Dermis blood vessel endothelial cell (primary cell): ENCODE measurements at regions not wholly inside any gene's neighbourhood (a gene's known extent, or its start where the extent isn't known, plus 50 kb on each side); places are given as distances from the start of the nearest gene placed in this dataset.

Experiments used
- DNase-seq: peaks from one replicate; pipeline ENCODE4 v3.0.0; 2010

DNA sequence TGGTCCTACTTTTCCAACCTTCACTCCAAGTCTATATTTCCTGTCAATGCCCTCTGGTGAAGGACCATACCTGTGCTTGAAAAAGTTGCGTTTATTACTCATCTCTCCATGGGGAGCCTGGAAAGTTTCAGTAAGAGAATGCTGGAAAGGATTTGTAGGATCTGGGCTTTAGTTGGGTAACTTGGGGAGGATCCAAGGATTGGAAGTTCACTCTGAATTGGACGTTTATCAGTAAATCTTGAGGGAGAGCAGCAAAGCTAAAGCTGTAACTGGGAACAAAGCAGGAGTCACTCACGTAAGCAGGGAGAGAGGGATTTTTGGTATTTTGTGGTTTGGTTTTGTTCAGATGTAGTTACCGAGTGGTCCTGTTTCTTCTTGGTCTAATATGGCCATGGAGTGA lies 51.4 kb upstream of the NPVF start:
- no peak for DNase-seq

DNA sequence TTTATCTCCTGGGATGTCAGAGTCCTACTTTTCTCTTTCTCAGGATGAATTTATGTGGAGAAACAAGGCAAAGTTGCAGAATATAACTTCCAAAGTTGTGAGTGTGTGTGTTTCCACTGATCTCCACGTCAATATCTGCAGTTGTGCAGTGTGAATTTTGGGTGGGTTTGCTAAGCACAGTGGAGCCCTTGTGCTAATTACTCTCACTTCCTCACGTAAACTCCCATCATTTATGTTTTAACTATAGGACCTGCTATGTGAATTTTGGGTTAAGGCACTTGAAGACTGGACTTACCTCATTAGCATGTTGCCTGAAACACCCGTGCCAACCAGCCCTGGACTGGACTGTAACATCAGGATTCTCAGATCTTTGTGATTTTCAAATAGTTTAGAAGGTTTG lies 51.9 kb upstream of the NPVF start:
- no peak for DNase-seq

DNA sequence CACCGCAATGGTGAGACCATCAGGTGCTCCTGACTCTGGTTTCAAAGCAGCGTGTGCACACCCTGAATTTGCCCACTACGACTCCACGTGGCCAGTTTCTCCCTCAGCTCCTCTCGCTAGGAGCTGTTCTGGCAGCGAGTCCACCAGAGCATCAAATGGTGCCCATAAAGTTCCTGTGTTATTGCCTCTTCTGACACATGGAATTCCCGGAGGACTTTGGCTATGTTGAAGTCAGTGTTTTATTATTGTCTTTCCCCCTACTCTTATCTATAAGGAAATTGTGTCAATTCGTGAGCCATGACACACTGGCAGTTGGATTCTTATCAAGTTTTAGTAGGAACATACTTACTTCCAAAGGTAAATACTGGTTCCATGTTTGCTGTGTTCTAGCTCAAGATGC lies 53.9 kb upstream of the NPVF start:
- DNase-seq: no peak

DNA sequence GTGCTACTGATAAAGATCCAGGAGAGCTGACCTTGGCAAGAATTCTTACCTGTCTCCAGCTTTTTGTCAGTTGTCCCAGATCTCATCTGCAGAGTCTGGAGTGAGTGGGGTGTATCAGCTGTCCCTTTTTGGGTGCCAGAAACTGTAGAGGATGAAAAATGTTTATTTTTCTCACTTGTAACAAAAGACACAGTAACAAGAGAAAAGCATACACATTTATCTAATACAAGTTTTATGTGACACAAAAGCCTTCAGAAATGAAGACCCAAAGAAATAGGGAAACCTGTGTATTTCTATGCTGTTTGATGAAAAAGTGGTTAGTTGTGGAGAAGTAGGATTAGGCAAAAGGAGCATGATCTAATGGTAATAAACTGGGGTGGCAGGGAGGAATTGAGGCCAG lies 58.5 kb upstream of the NPVF start:
- DNase-seq: no peak

DNA sequence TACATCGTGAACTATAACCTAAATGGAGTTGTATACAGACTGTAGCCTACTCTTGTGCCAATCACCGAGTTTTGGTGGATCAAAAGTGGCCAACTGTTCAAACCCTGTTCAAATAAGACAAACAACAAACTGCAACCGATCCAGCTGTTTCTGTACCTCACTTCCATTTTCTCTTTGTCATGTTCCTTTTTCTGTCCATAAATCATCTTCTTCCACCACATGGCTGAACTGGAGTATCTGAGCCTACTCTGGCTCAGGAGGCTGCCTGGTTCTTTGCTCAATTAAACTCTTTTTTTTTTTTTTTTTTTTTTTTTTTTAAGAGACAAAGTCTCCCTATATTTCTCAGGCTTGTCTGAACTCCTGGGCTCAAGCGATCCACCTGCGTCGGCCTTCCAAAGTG lies 59.0 kb upstream of the NPVF start:
- DNase-seq: no peak

DNA sequence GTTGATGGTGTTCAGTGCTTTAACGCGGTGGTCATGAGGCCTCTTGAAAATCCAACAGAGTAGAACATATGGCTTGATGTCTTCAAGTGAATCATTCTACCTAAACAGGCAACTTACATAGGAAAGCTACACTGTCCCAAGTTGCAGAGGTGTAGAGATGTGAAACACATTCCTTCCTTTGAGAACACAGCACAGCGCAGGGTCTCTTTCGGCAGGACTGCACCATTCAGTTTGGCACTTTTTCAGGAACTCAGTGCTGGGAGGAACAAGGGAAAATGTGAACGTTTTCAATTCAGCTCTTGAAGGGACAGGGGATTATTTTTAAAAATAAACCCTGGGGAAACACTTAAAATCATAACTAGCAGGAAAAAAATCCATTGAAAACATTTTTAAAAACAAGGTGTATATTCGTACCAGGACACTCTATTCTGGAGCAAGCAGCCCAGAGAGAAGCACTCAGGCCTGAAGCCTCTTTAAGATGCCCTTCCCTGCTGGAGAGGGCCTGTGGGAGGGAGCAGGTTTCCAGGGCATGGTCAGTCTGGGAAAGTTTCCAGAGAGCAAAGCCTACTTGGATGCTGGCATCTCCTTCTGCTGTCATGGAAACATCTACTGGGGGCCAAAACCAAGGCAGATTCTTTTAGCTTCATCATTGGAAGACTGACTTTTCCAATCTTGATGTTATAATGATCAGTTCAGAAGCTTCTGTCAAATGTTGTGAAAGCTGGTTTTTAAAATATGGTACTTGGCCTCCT lies 60.4 kb upstream of the NPVF start:
- no peak for DNase-seq

DNA sequence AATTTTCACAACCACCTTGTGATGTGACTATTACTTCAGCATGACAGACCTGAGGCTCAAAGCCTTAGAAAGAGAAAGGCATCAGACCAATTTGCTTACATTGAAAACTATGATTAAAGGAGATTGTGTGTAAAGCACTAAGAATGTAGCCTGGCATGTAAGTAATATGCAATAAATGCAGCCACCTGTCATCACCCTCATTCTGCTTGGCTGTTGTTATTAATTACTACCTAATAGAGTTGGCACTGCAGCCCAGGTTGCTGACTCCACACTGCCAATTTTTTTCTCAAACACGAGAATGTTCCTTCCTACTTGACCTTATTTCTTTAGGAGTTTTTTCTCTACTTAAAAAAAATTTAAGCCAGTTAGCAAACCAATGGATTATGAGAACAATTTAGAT lies 61.2 kb upstream of the NPVF start:
- no peak for DNase-seq

DNA sequence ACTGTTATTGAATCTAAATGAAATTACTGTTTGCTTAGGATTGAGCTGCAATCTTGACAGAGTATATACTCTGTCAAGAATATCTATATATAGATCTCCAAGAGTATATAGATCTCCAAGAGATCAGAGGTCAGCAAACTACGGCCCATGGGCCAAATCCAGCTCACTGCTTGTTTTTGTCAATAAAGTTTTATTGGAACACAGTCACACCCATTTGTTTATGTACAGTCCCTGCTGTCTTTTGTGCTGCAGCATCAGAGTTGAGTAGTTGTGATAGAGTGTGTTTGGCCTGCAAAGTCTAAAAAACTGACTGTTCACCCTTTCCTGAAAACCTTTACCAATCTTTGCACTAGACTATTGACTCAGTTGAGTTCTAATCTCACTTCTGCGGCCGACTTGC lies 66.3 kb upstream of the NPVF start:
- no peak for DNase-seq

DNA sequence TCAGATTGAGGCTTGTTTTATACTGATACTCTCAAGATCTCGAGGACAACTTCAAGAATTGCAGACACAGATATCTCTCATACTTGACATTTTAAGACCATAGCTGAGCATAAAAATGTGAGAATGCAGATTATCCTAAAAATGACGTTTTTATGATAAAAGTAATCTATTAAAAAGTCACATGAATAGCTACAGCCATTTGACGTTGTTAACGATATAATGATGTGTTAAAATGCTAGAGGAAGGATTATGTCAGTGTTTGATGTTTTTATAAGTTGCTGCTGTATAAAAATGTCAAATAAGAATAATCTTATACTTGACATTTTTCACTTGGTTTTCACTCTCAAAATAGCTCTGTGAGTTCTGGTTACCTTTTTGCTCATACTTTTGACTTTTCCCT lies 67.1 kb upstream of the NPVF start:
- no peak for DNase-seq

DNA sequence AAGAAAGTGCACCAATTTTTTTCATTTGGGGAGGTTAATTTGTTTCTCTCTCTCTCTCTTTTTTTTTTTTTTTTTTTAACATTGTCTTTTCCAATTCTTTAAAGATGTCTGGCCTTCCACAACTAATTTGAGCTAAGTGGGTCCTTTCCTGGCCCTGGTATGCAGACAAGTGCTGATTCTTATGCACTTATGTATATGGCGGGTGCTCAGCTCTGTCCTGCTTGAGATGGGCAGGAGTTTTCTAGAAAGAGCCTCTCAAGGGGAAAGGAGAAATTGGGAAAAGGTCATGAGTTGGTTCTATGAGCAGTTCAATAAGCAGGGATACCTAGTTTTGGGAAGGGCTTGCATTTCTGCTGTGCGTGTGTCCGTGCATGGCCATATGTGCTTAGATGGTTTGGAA lies 67.8 kb upstream of the NPVF start:
- no peak for DNase-seq

DNA sequence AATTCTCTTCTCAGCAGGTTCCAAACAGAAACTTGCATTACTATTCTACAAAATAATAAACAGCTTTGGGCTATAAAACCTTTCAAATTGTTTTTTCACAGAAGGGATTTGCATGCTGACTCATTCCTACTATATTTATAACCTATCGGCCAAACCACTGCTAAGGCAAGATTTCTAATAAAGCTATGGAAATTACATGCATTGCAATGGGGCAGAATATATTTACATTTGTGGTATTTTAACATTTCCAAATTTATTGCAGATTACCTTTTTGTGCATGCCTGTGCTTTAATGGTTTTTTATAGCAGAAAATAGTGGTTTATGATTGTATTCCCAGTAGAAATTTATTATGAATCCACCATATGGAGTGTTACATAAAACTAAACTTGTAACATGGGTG lies 69.0 kb upstream of the NPVF start:
- no peak for DNase-seq

DNA sequence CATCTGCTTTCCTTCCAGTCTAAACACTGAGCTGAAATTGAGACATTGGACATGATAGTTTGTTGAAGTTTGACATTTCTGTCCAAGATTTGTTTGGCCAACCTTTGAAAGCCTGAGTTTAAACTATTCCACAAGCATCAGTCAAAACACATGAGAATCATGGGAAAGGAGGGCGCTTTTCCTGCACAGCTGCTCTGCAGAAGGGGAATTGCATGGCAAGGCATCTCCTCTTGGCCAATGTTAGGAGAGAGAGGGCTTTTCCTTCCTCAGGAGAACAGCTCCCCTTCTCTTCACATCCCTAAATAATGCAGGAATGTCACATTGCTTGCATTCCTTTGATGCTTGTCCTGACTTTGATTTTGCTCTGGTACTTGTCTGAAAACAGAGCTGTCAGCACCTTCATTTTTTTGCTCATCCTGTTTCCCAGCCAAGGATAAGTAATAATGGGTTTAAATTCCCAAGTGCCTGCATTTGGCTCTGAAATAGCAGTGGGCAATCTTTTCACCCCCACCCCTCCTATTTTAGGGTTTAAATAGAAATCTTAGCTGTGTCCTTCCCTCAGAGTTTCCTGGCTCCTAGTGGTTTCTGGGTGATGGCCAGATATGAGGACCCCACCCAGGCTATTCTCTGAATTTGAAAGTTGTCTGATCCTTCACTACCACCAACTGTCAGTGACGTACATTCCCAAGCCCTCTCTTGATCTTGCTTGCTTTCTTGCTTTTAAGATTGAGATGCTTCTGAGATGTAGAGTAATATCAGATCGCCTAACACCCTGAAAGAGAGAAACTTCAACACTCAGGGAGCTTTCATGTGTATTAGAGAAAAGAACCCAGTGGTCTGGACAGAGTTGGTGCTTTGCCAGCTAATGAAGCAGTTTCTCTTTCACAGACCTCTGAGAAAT lies 75.2 kb upstream of the NPVF start:
- no peak for DNase-seq

DNA sequence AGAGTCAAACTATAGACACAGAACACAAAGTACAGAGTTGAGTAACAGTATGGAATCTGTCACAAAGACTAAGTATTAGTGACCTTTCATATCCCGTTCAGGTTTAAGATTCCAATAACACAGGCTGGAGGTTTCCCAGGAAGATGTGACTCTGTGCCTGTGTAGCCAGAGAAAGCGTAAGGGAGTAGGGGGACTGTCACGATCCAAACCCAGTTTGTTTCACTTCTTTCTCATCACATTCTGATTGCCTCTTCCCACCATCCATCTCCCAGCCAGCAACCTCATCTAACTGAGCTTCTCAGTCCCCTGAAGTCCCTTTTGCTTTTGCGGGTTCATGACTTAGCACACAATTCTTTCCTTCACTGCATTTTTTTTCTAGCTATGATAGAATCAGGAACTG lies 76.4 kb upstream of the NPVF start:
- DNase-seq: no peak

DNA sequence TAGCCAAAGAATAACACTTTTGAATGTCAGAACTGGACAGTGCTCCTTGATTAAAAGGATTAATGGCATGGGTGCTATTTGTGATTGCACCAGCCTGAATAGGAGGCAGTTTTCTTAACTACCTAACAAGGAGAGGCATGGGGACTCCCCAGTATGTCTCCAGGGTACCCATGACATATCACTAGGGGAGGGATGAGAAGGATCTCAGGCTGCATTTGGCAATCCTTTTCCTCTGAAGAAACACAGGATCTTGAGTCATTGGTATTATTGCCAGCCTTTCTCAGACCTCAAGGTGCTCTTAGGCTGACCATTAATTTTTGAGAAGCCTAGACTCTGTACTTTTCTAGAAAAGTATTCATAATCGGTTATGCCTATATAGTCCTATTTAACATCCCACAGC lies 77.5 kb upstream of the NPVF start:
- DNase-seq: no peak

DNA sequence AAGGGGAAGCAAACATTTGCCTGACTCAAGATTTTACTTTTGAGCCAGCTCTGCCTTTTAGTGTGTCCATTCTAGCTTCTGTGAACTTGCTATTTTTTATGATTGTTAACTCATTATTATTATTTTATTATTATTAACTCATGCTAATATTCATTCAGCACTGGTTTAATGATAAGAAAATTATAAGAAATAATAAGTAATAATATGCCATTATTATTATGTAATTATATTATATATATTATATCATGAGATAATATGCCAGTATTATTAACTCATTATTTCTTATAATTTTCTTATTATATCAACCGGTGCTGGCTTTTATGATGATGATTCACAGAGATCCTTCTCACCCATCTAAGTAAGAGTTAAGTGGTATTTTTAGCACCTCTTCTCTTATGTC lies 79.3 kb upstream of the NPVF start:
- no peak for DNase-seq

DNA sequence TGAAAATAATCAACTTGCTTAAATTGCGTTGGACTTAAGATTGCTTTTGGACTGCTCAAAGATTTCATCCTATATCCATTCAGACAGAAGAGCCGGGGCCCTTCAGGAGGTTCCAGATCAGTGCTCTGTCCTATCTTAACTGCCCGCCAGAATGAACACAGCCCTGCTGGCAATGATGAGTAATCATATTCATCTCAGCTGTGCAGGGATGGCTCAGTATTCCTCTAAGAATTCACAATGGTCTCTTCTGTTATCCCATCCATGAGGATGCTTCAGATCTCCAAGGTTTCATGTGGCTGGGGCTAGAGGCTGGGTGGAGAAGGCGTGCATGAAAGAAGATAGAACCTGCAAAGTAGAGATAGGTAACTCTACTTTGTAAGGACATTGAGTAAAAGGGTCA lies 80.0 kb upstream of the NPVF start:
- DNase-seq: no peak

DNA sequence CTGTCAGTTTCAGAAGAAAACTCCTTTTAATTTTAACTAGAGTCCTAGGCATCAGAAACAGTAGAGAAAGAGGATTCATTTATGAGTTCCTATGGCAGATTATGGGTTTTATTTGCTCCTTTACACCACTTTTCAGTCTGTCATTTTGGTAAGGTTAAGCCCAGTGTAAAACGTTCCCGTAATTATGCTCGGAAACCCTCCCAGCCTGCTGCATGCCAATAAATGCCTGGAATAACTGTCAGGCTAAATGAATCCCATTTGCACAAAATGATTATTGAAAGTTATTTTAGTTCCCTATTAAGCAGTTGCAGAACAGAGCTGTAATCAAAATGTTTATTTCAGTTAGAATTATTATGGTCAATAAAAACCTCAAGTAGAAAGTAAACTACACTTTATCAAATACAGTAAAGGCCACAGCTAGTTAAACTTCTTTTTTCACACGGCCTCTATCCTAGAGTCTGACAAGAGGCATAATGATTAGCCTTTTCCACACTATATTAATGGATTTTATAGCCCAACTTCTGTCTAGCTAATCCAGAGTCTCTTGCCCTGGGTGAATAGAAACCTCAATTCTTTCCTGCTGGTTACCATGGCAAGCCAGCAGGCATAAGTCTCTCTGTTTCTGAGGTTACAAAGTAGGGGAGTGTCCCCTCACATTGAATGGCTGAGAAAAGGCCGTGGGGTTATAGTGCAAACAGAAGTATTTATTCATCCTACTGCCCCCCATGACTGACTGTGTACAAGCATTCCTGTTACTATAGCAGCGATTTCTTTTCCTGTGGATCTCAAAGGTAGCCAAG lies 80.8 kb upstream of the NPVF start:
- DNase-seq: no peak

DNA sequence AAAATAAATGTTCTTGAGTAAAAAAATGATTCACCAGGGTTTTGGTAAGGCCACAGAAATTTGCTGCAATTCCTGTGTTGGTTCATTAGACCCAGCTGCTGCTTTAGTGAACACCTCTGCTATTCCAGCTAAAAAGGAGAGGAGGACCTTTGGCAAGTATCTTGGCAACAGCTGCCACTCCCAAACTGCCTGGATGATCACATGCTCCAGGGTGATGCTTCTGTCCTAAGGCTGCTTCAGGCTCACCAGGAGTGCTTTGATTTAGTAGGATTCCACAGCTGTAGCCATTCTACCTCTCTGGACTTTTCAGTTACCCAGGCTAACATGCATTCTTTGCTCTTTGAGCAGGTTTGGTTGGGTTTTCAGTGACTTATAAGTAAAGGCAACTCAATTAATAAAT lies 82.6 kb upstream of the NPVF start:
- no peak for DNase-seq

DNA sequence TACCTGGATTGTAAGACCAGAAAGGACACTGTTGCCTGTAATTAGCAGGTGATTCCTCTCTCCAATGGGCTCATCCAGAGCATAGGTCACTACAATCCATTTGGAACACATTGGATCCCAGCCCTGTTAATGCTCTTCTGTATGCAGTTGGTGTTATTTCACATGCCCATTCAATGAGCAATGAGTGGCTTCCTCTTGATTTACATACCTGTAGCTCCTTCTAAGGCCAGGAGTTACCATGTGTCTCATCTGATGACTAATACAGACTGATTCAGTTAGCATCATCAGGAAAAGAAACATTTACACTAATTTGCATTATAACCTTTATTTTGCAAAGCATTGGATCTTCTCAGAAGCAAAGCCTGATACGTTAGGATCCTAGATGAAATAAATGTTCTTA lies 83.1 kb upstream of the NPVF start:
- no peak for DNase-seq

DNA sequence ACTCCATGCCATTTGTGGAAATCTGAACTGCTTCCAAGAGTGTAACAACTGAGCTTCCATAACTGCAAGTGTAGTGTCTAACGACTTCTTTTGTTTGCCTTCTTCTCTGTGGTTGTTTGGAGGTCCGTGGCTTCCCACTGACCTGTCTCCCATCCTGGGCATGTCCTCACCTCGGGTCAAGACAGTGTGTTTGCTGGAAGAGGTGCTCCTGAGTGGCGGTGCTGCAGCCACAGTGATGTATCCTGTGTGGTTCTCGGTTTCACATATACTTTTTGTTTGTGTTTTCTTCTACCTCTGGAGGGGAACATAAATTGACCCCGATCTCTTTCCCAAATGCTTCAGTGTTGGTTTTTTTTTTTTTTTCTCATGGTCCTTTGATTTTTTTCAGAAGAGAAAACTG lies 84.7 kb upstream of the NPVF start:
- DNase-seq: no peak

DNA sequence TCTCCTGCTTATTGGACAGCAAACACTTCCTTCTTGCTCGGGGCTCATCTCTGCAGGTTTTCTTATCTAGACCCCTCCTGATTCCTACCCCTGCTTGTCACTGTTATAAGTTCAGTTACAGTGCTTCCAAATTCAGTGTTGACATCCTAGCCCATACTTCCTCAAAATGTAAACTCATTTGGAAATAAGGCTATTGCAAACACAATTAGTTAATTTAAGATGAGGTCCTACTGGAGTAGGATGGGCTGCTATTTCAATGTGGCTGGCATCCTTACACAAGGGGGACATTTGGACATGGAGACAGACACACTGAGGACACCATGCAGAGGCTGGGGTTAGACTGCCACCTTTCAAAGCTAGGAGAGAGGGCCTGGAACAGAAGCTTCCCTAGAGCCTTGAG lies 85.2 kb upstream of the NPVF start:
- no peak for DNase-seq

DNA sequence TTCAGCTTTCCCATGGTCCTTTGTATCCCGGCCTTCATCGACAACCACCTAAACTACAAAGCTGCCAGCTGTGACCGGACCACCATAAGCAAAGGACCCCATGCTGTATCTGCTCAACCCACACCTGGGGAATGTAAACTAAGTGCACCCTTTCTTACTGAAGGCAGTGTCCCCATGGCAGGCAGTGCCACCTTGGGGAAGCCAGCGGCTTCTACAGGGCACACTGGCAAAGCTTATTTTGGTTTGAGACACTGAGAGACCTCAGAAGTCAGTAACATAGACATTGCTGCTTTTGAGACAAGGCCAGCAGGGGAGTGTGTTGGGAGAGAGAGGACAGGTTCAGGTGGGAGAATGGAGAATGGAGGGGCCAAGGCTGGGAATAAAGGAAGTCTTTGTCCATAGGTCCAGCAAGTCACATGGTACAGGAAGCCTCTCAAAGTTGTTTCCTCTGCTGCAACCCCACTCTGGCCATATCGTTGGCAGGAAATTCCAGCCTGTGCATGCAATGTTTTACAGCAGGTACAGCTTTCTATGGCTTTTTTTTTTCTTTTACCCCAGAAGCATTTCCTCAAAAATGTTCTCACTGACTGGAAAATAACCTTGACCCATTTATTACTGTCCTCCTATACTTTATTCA lies 85.9 kb upstream of the NPVF start:
- no peak for DNase-seq

DNA sequence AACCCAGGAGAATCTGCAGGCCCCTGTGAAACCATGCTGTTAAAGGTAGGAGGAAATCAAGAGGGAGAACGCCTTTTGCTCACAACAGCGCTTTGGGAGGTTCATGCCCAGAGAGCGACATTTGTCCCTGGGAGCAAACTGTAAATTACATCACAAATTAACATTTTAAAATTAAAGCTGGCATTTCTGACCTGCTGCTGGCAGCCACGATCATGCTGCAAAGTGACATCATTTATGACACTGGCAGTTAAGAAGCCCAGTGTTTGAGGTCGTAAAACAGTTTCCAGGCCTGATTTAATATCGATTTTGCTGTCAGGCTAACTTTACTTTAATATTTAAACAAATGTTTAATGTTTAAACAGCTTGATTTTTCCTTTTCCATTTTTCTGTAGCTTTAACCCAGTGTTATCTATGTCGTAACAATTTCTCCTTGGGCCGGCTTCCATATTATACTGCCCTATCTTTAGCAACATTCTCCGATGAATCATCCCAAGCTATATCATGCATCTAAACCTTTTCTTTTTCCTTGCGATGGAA lies 86.5 kb upstream of the NPVF start:
- DNase-seq: no peak
